Suprapubic skin (tissue), 4 donors: ENCODE measurements at regions not wholly inside any gene's neighbourhood (a gene's known extent, or its start where the extent isn't known, plus 50 kb on each side); places are given as distances from the start of the nearest gene placed in this dataset.

ENCODE experiments used
- EP300 ChIP-seq: sonication (generic); formaldehyde crosslinking; IDR thresholded peaks from one replicate; pipeline ENCODE4 v1.6.1; 2017; ENCODE audit warnings: antibody characterized with exemption
- POLR2A ChIP-seq, 2 donors: fragments of 450-650 bp; IDR thresholded peaks; one replicate each; pipeline ENCODE4 v1.6.1; 2017; ENCODE audit warnings: antibody characterized with exemption in 2 of 2, mild to moderate bottlenecking in 2 of 2, moderate library complexity in 2 of 2
- POLR2AphosphoS5 ChIP-seq, 3 donors: sonication (generic); formaldehyde crosslinking; IDR thresholded peaks; one replicate each; pipeline ENCODE4 v1.6.1; 2017; ENCODE audit warnings: antibody characterized with exemption in 3 of 3
- TF ChIP-seq, protein P1 (sequence below), 2 donors: fragments of 200-600 bp in 1 of 2; fragments of 450-650 bp in 1 of 2; sonication (generic) in 1 of 2; IDR thresholded peaks; one replicate each; pipeline ENCODE4 v1.5.1; 2016 to 2019; ENCODE audit warnings: antibody characterized with exemption in 2 of 2, mild to moderate bottlenecking in 1 of 2, moderate library complexity in 1 of 2

DNA sequence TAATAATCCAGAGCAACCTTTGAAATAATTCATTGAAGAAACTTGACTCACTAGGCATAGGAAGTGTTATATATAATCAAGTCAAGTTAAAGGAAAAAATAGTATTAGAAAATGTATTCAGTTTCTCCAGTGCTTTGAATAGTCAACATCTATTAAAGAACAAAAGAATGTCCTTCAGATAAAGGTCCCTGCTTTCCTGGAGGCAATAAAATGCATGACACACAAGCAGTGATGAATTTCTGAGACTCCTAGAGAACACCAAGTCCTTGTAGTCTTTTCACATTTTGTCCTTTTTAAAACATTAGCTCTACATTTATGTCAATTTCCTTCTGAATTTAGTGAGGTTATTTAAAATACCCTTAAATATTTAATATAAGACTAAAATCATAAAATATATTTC lies 695.5 kb downstream of the EPHA3 start:
- TF ChIP-seq, protein P1, sequence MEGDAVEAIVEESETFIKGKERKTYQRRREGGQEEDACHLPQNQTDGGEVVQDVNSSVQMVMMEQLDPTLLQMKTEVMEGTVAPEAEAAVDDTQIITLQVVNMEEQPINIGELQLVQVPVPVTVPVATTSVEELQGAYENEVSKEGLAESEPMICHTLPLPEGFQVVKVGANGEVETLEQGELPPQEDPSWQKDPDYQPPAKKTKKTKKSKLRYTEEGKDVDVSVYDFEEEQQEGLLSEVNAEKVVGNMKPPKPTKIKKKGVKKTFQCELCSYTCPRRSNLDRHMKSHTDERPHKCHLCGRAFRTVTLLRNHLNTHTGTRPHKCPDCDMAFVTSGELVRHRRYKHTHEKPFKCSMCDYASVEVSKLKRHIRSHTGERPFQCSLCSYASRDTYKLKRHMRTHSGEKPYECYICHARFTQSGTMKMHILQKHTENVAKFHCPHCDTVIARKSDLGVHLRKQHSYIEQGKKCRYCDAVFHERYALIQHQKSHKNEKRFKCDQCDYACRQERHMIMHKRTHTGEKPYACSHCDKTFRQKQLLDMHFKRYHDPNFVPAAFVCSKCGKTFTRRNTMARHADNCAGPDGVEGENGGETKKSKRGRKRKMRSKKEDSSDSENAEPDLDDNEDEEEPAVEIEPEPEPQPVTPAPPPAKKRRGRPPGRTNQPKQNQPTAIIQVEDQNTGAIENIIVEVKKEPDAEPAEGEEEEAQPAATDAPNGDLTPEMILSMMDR (IDR thresholded peaks at IDR 0.05) = no peak
- TF ChIP-seq POLR2A (IDR thresholded peaks at IDR 0.05) (no peak), EP300 (no peak), POLR2AphosphoS5 (IDR thresholded peaks at IDR 0.05) (no peak)
